ENCODE measurements at regions not wholly inside any gene's neighbourhood (a gene's known extent, or its start where the extent isn't known, plus 50 kb on each side); places are given as distances from the start of the nearest gene placed in this dataset.

DNA sequence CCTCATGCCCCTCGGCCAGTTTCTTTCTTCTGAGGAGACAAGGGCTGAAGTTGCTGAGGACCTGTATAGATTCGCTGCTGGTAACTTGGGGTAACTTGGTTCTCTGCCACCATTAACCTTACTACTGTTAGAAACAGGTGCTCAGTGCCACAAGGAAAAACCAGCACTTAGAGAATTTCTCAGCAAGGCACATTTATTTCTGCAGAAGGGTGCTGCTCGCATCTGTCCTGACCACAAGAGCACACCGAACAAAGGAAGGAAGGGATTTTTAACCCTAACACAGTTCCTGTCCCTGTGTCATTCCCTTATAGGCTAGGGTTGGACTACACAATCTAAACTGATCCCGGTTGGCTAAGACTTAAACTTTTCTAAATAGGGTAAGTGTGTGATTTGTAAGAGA is 154.1 kb downstream of the SOCS6 start:
- TF ChIP-seq, protein P1, sequence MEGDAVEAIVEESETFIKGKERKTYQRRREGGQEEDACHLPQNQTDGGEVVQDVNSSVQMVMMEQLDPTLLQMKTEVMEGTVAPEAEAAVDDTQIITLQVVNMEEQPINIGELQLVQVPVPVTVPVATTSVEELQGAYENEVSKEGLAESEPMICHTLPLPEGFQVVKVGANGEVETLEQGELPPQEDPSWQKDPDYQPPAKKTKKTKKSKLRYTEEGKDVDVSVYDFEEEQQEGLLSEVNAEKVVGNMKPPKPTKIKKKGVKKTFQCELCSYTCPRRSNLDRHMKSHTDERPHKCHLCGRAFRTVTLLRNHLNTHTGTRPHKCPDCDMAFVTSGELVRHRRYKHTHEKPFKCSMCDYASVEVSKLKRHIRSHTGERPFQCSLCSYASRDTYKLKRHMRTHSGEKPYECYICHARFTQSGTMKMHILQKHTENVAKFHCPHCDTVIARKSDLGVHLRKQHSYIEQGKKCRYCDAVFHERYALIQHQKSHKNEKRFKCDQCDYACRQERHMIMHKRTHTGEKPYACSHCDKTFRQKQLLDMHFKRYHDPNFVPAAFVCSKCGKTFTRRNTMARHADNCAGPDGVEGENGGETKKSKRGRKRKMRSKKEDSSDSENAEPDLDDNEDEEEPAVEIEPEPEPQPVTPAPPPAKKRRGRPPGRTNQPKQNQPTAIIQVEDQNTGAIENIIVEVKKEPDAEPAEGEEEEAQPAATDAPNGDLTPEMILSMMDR (IDR thresholded peaks at IDR 0.05), result no peak
- no peak for TF ChIP-seq POLR2A (IDR thresholded peaks at IDR 0.05)
